Vagina (tissue), 2 donors: ENCODE measurements at regions not wholly inside any gene's neighbourhood (a gene's known extent, or its start where the extent isn't known, plus 50 kb on each side); places are given as distances from the start of the nearest gene placed in this dataset.

ENCODE experiments used
- POLR2A ChIP-seq, 2 donors: fragments of 450-650 bp; IDR thresholded peaks; one replicate each; pipeline ENCODE4 v1.6.1; 2017; ENCODE audit warnings: antibody characterized with exemption in 2 of 2, mild to moderate bottlenecking in 2 of 2, moderate library complexity in 2 of 2
- POLR2AphosphoS5 ChIP-seq, 2 donors: sonication (generic); formaldehyde crosslinking; IDR thresholded peaks; one replicate each; pipeline ENCODE4 v1.9.0; 2017; ENCODE audit warnings: antibody characterized with exemption in 2 of 2, mild to moderate bottlenecking in 2 of 2, low read depth in 1 of 2; ENCODE audit not compliant: insufficient read depth in 1 of 2
- TF ChIP-seq, protein P1 (sequence below), 3 experiments: fragments of 450-650 bp in 2 of 3; fragments of 200-600 bp in 1 of 3; sonication (generic) in 1 of 3; IDR thresholded peaks; one replicate each; pipeline ENCODE4 v1.5.1; 2017 to 2019; ENCODE audit warnings: antibody characterized with exemption in 3 of 3, mild to moderate bottlenecking in 2 of 3, moderate library complexity in 2 of 3

DNA sequence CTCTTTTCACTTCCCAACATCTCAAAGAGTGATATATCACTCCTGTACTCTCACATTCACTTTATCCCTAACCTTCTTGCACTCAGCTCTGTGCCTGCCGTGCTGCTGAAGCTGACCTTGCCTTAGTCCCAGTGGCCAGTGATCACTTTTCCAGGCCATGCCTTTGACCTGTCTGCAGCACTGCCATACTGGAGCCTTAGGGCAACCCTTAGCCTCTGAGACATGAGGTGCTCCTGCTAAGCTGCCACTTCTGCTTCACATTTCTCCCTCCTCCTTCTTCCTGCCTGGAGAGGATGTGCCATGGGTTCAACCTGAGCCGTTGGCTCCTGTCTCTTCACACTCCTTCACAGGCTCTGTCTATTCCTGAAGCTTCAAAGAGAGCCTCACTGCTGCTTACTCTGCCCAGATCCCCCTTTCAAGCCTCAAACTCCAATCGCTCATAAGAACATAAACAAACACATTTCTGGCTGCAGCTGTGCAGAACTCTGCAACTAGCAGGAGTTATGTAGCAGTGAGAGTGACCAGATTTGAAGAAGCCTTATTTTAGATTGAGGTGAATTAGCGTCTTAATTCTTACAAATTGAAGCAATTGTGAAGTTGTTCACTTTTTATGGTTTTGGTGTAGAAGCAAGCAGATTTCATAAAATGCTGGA, 716.2 kb upstream of the FANCL start:
- TF ChIP-seq, protein P1, sequence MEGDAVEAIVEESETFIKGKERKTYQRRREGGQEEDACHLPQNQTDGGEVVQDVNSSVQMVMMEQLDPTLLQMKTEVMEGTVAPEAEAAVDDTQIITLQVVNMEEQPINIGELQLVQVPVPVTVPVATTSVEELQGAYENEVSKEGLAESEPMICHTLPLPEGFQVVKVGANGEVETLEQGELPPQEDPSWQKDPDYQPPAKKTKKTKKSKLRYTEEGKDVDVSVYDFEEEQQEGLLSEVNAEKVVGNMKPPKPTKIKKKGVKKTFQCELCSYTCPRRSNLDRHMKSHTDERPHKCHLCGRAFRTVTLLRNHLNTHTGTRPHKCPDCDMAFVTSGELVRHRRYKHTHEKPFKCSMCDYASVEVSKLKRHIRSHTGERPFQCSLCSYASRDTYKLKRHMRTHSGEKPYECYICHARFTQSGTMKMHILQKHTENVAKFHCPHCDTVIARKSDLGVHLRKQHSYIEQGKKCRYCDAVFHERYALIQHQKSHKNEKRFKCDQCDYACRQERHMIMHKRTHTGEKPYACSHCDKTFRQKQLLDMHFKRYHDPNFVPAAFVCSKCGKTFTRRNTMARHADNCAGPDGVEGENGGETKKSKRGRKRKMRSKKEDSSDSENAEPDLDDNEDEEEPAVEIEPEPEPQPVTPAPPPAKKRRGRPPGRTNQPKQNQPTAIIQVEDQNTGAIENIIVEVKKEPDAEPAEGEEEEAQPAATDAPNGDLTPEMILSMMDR (IDR thresholded peaks at IDR 0.05) = no peak
- TF ChIP-seq POLR2A (IDR thresholded peaks at IDR 0.05) (no peak), POLR2AphosphoS5 (IDR thresholded peaks at IDR 0.05; ENCODE audit: insufficient read depth in 1 of 2, low read depth in 1 of 2) (no peak)
